Anterior cingulate cortex (tissue), 58 donors: ENCODE measurements at regions not wholly inside any gene's neighbourhood (a gene's known extent, or its start where the extent isn't known, plus 50 kb on each side); places are given as distances from the start of the nearest gene placed in this dataset.
A peak's percentile ranks its signal among the peaks of the same experiment; 100 is the strongest.
"Not testable (repeated sequence)": the region's sequence is repeated elsewhere in the genome, so short reads cannot be mapped to it uniquely, and the experiment has no call there.

Source experiments
- DNase-seq, 58 donors: peaks; one replicate each; lab custom pipeline; 2025; lab: John Stamatoyannopoulos, UW

GRCh38 chr3:187849016-187849654 is 103.9 kb upstream of the BCL6 start:
- no peak for DNase-seq

GRCh38 chr3:187850258-187850921 is 105.1 kb upstream of the BCL6 start:
- DNase-seq = no peak

GRCh38 chr3:187852842-187853730 is 107.8 kb upstream of the BCL6 start:
- DNase-seq = no peak

- DNase-seq = no peak
Observed at GRCh38 chr3:187855131-187855530, 109.9 kb upstream of the BCL6 start.

- no peak for DNase-seq
Observed at GRCh38 chr3:187856555-187856954, 111.3 kb upstream of the BCL6 start.

GRCh38 chr3:187858041-187858440 is 112.8 kb upstream of the BCL6 start:
- DNase-seq = peak in 24 of 58 donors; percentile 1 to 59 (median 11)

GRCh38 chr3:187858711-187859110 is 113.4 kb upstream of the BCL6 start:
- no peak for DNase-seq

GRCh38 chr3:187862701-187863277 is 117.5 kb upstream of the BCL6 start:
- DNase-seq = not testable (repeated sequence)

- DNase-seq = no peak
Observed at GRCh38 chr3:187870360-187871203, 125.3 kb upstream of the BCL6 start.

- no peak for DNase-seq
Observed at GRCh38 chr3:187871204-187871591, 125.9 kb upstream of the BCL6 start.

- DNase-seq = no peak
Observed at GRCh38 chr3:187871848-187872247, 126.6 kb upstream of the BCL6 start.

GRCh38 chr3:187873843-187874242 is 128.6 kb upstream of the BCL6 start:
- no peak for DNase-seq

GRCh38 chr3:187875863-187876262 is 130.6 kb upstream of the BCL6 start:
- no peak for DNase-seq

- no peak for DNase-seq
Observed at GRCh38 chr3:187878772-187879518, 133.7 kb upstream of the BCL6 start.

GRCh38 chr3:187880441-187880840 is 135.2 kb upstream of the BCL6 start:
- DNase-seq = no peak

GRCh38 chr3:187880851-187881250 is 135.6 kb upstream of the BCL6 start:
- DNase-seq = no peak

GRCh38 chr3:187888701-187889100 is 143.4 kb upstream of the BCL6 start:
- no peak for DNase-seq

- no peak for DNase-seq
Observed at GRCh38 chr3:187889106-187889505, 143.8 kb upstream of the BCL6 start.
